ENCODE measurements at regions not wholly inside any gene's neighbourhood (a gene's known extent, or its start where the extent isn't known, plus 50 kb on each side); places are given as distances from the start of the nearest gene placed in this dataset.

DNA sequence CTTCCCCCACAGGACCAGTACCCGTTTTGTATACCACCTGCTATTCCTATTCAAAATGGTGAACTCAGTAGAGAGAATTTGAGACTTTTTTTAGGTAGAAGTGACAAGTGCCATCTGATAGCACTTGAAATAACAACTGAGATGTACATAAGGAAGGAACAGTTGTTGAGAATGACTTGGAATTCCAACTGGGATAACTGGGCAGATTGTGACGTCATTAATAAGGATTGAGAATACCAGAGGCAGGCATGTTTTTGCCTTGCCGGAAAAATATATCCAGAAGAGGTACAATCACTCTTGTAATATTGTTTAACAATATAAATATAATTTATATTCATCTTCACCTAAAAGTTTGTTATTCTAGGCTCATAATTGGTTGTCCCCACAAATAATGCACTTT is 454.1 kb upstream of the RGMA start:
- TF ChIP-seq POLR2AphosphoS5 (IDR thresholded peaks at IDR 0.05; ENCODE audit: low read depth, low read length) (no peak), SIN3A (IDR thresholded peaks at IDR 0.05; ENCODE audit: borderline replicate concordance, insufficient read depth, low read length) (no peak), TAF1 (IDR thresholded peaks at IDR 0.05; ENCODE audit: borderline replicate concordance, insufficient read depth, low read length) (no peak), FOXP2 (optimal IDR thresholded peaks at IDR 0.05; ENCODE audit: borderline replicate concordance, extremely low read depth, extremely low read length, insufficient read depth) (no peak)
- TF ChIP-seq, protein P1, sequence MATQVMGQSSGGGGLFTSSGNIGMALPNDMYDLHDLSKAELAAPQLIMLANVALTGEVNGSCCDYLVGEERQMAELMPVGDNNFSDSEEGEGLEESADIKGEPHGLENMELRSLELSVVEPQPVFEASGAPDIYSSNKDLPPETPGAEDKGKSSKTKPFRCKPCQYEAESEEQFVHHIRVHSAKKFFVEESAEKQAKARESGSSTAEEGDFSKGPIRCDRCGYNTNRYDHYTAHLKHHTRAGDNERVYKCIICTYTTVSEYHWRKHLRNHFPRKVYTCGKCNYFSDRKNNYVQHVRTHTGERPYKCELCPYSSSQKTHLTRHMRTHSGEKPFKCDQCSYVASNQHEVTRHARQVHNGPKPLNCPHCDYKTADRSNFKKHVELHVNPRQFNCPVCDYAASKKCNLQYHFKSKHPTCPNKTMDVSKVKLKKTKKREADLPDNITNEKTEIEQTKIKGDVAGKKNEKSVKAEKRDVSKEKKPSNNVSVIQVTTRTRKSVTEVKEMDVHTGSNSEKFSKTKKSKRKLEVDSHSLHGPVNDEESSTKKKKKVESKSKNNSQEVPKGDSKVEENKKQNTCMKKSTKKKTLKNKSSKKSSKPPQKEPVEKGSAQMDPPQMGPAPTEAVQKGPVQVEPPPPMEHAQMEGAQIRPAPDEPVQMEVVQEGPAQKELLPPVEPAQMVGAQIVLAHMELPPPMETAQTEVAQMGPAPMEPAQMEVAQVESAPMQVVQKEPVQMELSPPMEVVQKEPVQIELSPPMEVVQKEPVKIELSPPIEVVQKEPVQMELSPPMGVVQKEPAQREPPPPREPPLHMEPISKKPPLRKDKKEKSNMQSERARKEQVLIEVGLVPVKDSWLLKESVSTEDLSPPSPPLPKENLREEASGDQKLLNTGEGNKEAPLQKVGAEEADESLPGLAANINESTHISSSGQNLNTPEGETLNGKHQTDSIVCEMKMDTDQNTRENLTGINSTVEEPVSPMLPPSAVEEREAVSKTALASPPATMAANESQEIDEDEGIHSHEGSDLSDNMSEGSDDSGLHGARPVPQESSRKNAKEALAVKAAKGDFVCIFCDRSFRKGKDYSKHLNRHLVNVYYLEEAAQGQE (IDR thresholded peaks at IDR 0.05; ENCODE audit: insufficient read depth in 1 of 2, low read depth in 2 of 2, low read length in 2 of 2): no peak

Data from PFSK-1 (cell line).